ENCODE measurements at regions not wholly inside any gene's neighbourhood (a gene's known extent, or its start where the extent isn't known, plus 50 kb on each side); places are given as distances from the start of the nearest gene placed in this dataset.
"Not testable (repeated sequence)": the region's sequence is repeated elsewhere in the genome, so short reads cannot be mapped to it uniquely, and the experiment has no call there.

DNA sequence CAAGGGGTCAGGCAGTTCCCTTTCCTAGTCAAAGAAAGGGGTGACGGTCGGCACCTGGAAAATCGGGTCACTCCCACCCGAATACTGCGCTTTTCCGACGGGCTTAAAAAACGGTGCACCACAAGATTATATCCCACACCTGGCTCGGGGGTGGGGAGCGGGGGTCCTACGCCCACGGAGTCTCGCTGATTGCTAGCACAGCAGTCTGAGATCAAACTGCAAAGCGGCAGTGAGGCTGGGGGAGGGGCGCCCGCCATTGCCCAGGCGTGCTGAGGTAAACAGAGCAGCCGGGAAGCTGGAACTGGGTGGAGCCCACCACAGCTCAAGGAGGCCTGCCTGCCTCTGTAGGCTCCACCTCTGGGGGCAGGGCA, 1890.5 kb upstream of the FLRT2 start:
- TF ChIP-seq, protein P1, sequence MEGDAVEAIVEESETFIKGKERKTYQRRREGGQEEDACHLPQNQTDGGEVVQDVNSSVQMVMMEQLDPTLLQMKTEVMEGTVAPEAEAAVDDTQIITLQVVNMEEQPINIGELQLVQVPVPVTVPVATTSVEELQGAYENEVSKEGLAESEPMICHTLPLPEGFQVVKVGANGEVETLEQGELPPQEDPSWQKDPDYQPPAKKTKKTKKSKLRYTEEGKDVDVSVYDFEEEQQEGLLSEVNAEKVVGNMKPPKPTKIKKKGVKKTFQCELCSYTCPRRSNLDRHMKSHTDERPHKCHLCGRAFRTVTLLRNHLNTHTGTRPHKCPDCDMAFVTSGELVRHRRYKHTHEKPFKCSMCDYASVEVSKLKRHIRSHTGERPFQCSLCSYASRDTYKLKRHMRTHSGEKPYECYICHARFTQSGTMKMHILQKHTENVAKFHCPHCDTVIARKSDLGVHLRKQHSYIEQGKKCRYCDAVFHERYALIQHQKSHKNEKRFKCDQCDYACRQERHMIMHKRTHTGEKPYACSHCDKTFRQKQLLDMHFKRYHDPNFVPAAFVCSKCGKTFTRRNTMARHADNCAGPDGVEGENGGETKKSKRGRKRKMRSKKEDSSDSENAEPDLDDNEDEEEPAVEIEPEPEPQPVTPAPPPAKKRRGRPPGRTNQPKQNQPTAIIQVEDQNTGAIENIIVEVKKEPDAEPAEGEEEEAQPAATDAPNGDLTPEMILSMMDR (IDR thresholded peaks at IDR 0.05; ENCODE audit: low read length) = not testable (repeated sequence)
- not testable (repeated sequence) for TF ChIP-seq EZH2 (IDR thresholded peaks at IDR 0.05; ENCODE audit: borderline replicate concordance, low read length)
